Stimulated activated CD8-positive, alpha-beta memory T cell treated with anti-CD3 and anti-CD28 coated beads, Interleukin-2, amount 100 ng/mL, for 48 hours (primary cell): ENCODE measurements at regions not wholly inside any gene's neighbourhood (a gene's known extent, or its start where the extent isn't known, plus 50 kb on each side); places are given as distances from the start of the nearest gene placed in this dataset.
"Not testable (repeated sequence)": the region's sequence is repeated elsewhere in the genome, so short reads cannot be mapped to it uniquely, and the experiment has no call there.

ENCODE experiments used
- DNase-seq, 2 donors: peaks; one replicate each; pipeline ENCODE4 v3.0.0-alpha.2; 2020; ENCODE audit warnings: low read depth in 2 of 2

DNA sequence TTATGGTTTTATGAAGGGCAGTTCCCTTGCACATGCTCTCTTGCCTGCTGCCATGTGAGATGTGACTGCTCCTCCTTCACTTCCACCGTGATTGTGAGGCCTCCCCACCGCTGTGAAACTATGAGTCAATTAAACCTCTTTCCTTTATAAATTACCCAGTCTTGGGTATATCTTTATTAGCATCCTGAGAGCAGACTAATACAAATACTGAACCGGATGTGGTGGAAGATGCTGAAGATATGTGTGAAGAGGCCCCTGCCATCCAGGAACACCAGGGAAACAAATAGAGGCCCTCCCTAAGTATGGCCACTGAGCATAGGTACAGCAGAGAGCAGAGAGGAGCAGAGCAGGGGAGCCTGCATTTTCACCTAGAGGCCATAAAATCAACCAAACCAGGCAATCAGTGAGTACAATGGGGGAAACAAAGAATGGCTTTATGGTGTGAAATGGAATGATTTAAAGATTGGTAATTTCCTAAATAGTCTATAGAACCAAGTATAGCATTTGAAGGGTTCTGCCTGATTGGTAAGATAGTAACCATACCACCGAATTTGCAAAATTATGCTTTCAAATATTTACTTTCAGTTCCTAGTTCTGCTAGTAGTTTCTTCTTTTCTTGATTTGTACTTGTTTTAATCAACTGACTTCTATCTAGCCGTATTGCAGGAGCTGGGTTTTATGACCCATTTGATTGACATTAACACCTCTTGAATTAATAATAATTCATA lies 421.6 kb downstream of the IRX1 start:
- DNase-seq: no peak

DNA sequence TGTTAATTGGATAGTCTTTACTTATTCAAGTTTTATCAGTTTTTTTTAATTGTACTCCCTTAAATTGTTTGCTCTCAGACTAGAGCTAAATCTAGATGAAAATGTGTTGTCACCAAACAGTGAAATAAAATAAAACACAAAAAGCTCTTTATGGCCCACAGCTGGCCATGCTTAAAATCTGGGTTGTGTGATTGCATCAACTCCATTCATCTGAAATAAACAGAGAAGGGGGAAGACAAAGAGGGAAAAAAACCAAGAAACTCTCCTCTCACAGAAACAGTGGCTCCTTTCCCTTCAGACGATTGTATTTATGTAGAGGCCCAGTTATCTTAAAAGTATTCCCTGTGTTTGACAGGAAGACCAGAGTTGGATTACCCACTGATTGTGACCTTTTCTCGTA lies 422.4 kb downstream of the IRX1 start:
- no peak for DNase-seq

DNA sequence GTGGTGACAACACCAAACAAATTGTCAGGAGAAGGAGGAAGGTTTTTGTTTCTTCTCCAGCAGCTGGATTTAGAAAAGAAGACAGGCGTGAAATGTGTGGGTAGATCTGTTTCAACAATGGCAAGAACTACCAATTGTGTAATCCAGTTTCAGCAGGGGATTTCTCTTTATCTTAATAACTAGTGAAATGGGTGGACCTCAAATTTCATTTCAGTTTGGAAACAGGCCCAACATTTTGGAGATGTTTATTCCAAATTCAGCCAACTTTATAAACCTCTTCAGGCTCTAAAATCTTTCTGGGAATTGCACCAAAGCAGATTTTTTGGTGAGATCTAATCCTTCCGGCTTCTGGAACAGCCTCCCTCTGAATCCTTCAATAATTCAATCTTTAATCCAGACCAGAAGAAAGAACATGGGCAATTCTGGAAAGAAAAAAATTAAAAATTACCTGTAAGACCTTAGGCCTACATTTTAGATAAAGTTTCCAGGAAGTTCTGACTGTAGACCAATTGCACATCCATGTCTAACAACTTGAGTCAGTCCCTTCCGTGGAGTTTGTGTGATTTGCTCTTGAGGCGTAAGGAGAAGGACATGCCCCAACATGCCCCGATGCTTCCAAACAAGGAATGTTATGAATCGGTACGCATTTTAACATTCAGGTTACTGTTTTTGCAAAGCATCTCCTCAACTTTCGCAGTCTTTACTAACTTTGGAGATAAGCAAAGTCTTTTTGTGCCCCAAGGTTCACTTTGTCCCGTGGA lies 423.6 kb downstream of the IRX1 start:
- no peak for DNase-seq

DNA sequence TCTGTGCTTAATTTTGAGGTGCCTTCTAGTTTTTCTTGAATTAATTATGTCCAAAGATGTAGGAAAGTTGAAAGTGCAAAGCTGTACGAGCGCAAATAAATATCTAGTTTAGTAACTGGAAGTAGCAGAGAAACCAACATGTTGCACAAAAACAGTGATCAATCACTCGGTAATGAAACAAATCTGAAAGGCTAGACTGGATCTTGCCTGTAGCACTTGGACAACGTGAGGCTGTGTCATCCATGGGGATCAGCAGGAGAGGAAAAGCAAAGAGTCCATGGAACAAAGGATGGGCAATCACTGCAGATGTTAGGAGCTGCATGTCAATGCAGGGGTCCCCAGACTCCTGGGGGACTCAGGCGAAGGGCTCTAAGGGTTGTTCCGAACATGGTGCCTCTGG lies 424.2 kb downstream of the IRX1 start:
- DNase-seq: no peak

DNA sequence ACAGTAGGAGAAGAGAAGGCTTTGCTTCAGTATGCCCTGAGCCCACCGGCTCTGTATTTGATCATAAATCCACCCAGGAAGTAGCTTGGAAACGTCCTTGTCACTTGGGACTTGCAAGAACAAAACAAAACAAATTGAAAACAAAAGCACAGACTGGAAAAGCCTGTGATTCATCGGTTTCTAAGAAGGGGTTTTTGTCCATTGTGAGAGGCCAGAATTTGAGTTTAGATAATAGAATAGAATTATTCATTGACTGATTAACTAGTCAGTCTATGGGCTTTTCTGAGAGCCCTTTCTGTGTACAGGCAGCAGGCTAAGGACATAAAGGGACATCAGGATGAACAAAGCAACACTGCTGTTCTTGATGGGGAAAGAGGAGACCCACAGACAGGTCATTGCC lies 424.8 kb downstream of the IRX1 start:
- DNase-seq: no peak

DNA sequence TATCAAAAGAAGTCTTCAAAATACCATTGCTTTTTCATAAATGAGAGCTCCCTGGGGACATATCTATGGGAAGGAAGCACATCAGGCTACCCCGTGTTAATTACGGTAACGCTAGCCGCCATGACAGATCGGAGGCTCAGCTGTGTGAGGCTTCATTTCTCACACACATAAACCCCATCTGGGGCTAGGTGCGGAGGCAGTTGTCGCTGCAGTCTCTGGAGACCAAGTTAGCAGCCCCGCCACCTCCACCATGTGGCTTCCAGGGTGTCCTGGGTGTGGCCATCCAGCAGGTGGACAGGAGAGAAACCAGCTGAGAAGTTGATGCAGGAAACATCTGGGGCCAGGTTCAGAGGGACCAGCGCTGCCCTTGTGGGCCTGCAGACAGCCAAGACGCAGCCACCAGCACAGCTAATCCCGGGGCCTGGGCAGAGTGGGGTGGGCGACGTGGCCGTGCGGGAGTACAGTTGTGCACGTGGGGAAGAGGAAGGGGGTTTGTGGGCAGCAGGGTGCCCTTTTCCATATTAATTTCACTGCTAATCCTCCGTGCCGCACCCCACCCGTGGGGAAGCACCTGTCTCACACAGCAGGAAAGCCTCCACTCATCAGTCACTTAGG lies 426.5 kb downstream of the IRX1 start:
- no peak for DNase-seq

DNA sequence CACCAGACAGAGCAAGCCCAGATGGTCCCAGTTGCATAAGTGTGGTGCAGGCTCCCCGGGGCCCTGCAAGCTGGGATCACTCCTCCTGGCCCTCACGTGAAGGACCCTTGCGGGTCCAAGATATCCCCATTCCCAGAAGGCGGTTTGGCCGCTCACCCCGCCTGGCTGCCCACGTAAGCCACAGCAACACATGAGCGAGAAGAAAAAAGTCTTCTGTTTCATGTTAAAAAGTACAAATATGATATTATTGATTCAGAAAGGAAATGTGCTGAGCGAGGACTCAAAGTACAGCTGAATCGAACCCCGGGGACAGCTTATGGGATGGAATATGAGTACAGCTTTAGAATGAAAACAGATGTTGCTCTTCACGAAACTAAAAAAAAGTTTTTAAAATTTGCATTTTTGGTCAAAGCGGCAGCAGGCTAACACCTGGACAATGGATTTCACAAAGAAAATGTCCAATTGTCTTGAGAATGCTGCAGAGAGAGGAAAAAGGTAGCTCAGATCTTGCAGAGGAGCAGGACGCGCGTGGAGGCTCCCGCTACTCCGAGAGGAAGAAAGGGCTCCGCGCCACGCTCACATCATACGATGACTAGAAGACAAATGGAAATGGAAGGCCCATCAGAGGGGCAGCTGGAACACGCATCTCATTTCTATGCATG lies 427.6 kb downstream of the IRX1 start:
- DNase-seq: no peak

DNA sequence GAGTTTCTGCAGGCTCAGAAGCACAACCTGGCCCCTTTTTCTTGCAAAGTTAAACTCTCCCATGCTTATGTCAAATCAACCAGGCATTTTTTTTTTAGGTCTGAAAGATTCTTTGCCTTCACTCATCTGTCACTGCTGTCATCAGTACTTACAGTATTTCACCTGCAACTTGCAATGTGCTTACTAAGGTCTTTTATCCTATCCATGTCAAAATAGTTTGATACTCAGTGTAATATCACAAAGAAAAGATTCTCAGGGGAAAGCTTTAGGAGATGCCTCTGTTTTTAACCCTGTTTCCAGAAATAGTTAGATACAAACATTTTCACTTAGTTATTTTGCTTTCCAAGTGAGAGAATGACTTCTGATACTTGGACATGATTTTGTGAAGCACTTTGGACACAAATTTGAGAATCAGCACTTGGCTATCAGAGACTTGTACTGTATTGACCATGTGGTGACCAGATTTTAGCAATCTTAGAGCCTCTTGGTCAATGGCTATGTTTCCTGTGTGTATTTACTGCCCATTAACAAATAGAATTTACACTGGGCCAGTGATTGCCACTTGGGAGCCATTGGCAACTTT lies 428.2 kb downstream of the IRX1 start:
- no peak for DNase-seq

DNA sequence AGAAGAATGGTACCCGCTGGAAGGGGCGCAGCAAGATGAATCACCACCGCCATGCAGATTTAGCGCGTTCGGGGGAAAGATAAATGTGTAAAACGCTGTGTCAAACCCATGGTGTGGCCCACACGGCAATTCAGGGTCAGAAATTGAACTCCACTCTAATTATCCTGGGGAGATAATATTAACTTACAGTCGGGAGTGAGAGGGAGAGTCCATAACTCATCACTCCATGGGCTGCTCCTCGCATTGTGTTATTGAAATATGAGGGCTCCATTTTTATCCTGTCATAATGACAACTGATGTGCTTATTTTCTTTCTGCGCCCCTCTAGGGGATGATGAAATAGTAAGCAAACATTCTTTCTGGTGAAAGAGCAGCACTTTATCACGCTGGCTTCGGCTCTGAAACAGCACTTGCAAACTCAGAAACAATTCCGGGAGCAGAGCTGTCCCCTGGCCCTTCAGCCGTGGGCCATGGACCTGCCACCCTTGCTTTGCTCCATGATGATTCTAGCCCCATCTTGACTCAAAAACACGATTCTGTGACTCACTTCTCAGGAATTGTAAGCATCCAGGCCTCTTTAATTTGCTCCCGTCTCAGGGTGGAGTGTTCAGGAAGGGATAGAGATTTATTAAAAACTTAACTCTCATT lies 431.6 kb downstream of the IRX1 start:
- DNase-seq: no peak

DNA sequence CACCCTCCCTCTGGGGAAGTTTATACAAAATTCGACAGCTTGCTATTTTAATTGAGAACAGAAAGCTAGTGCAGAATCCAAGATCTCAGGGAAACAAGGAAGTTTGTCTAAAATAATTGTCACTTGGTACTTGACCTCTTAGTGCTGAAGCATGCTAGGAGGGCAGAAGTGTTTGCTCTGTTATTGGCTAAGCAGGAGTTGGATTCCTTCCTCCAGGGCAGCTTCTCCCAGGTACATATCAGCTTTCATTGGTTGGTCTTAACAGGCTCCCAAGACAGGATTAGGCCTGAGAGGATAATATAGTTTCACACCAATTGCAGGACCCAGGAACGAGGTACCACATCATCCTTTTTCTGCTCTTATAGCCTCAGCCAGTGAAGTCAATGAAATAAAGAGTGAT lies 432.8 kb downstream of the IRX1 start:
- DNase-seq: no peak

DNA sequence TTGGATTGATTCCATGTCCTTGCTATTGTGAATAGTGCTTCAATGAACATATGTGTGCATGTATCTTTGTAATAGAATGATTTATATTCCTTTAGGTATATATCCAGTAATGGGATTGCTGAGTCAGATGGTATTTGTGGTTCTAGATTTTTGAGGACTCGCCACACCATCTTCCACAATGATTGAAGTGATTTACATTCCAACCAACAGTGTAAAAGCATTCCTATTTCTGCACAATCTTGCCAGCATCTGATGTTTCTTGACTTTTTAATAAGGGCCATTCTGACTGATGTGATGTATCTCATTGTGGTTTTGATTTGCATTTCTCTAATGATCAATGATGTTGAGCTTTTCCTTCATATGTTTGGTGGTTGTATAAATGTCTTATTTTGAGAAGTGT lies 437.9 kb downstream of the IRX1 start:
- not testable (repeated sequence) for DNase-seq

DNA sequence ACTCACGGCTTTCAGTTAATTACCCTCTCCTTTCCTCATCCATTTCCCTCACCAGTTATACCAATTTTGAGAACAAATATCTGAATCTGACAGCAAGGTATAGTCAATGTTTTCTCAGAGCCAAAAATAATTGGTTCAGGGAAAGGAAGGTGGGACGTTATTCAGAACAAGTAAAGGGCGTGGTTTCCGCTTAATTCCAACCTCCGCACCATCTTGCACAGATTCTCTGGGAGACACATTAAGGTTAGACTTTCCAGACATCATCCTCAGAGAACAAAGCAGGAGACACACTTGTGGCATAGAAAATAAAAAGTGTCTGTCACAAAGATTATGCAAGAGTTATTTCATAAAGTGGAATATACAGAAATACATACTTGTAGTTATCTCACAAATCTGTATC lies 441.2 kb downstream of the IRX1 start:
- DNase-seq: no peak

DNA sequence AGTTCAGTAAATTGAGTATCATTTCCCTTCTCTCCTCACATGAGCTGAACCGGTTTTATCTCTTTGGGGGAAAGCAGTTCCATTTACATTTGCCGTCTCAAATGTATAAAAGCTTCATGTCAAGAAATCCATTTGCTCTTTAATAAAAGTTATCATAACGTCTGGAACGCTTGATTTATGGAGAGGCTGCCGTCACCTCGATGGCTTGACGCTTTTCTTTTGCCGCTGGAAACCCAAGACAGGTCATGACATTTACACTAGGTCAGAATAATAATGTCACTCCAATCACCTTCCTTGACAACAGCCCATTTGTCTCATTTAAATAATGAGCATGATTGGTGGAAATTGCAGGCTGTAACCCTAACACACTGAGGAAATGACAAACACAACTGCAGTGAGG lies 443.4 kb downstream of the IRX1 start:
- no peak for DNase-seq

DNA sequence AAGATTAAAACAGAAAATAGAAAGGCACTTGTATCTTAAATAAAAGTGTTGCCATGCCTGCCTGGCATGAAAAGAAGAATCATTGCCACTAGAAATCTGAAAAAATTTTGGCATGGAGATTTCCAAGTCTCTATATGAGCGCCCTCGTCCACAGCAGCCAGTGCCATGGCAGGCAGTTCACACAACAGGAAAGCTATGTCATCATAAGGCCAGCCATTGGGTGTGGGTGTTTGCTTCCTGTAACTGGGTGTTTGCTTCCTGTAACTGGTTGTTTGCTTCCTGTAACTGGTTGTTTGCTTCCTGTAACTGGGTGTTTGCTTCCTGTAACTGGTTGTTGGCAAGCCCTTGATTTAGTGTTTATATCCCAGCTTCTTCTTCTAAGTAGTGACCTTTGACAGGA lies 446.7 kb downstream of the IRX1 start:
- DNase-seq: no peak

DNA sequence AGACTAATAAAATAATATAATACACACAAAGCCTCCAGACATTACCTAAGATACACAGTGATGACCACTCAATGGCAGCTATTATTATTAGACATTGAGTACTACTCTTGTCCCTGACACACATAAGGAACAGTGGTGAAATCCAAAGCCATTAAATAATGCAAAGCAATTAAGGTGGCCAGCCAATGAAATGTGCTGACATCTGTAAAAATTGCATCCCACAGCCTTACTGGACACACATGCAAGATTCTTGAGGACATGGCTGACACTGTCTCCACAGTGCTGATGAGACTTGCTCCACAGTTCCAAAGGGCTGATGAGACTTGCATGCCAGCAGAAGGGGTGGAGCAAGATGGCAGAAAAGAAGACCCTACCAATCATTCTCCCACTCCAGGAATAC lies 447.5 kb downstream of the IRX1 start:
- no peak for DNase-seq

DNA sequence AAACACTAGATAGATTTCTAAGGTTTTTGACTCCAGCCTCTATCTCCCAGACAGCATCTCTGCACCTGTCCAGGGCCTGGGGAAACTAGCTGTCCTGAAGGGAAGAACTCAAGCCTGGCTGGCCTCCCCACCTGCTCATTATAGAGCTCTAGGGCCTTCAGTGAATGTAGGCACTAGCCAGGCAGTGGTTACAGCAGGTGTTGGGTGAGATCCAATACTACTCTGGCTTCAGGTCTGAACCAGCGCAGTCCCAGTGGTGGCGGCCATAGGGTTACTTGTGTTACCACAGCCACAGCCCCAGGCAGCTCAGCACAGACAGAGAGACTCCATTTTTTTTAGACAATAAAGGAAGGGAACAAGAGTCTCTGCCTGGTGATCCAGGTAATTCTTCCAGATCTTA lies 449.2 kb downstream of the IRX1 start:
- no peak for DNase-seq

DNA sequence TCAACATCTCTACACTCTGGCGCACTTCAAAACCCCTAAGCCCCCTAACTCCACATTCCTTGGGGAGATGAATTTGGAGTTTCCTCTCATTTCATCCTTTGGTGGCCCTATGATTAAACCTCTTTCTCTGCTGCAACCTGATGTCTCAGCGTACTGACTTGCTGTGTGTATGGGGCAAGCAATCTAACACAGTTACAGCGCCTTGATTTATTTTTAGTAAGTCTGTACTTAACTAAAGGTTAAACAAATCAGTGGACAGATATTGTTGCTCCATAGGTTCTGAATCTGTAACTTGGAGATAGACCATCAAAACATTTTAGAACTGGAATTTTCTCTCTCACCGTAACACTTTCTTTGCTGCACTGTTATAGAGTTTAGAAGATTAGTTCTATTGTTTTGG lies 452.8 kb downstream of the IRX1 start:
- no peak for DNase-seq

DNA sequence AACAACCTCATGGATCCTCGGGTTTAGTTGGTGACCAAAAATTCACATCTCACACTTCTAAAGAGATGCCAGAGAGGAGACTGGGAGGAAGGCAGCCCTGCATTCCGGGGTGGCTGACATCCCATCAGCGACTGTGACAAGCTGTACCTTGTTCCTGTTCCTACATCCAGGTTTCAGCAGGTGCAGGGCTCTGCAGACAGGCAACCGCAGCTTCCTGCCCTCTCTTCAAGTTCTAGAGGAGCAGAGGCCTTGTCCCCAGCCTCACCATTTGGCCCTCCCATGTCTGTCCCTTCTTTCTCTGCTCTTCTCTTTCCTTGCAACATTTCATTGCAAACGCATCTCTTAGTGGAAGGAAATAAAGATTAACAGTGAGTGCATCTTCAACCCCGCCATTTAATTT lies 454.6 kb downstream of the IRX1 start:
- DNase-seq: no peak

DNA sequence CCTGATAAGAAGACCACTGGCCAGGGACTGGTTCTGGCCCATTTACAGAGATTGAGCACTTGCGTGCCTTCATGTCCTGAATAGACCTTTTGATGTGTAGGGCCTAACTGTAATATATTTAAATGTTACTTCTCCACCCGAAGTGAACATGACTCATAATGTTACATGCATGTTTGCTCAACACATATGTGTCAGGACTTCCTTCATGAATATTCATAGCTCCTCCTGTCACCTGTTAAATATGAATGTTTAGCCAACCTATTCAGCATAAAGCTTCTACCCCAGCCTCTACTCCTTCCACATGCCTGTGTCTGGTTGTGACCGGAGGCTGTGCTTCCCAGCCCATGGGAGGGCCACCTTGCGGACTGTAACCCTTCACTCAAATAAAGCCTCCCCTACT lies 457.5 kb downstream of the IRX1 start:
- DNase-seq: no peak

DNA sequence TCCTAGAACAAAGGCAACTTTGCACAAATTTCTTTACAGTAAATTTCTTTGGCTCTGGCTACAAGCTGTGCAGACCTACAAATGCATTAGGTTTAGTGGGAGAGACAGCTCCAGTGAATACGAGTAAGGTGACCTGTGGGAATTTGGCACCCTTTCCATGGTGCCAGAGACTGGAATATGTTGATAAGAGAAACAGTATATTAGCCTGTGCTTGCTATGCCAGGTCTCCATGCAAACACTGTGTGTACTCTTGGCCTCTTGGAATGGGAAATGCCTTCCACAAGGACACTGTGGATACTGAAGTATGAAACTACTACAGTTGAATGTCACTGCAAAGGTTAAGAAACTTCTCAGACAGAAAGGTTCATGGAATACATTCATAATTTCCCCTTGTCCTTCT lies 458.5 kb downstream of the IRX1 start:
- DNase-seq: no peak

DNA sequence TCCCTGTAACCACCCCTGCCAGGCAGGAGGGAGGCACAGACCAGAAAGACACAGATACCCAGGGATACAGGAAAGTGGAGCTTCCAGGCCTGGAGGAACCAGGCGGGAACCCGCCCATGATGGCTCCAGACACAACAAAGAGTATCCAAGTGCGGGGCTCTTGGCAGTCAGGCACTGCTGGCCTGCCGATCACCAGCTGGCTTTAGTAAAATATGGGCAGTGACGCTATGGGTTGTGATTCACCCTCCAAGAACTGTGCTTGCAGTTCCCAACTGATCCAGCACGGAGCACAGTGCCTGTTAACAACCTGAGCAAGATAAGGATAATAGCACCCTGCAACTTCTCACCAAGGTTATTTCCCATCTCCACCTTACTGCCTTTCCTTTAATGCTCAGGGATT lies 463.3 kb downstream of the IRX1 start:
- DNase-seq: no peak
